ENCODE measurements at regions not wholly inside any gene's neighbourhood (a gene's known extent, or its start where the extent isn't known, plus 50 kb on each side); places are given as distances from the start of the nearest gene placed in this dataset.

DNA sequence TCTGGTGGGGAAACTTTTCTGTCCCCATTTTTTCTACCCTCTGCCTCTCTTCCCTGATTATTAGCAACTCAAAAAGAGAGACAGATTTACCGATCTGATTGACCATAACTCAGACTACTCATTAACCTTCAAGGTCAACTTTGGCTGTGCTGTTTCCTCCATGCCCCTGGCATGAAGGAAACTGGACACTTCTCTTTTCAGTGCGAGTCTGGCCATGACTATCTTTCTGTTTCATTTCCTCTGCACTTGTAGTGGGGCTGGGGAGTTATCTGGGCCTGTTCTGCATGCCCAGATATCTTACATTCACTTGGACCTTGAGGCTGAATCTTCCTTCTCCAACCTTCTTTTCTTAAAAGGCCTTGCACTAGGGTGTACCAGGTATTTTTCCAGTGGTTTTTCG is 76.9 kb upstream of the SLCO2A1 start:
- H3K9me3 ChIP-seq (ENCODE audit: low read depth) = no peaks in the 10 kb centered on the region
- H3K9ac ChIP-seq = no peak overlapping the region
- no peaks in the 10 kb centered on the region for H3F3A ChIP-seq (ENCODE audit: low read depth)
- no peak overlapping the region for H3K4me3 ChIP-seq
- Mint-ChIP-seq H3K27ac (no peak overlapping the region), H3K4me3 (no peak overlapping the region), H3K9me3 (peaks cover 13% of the 10 kb centered on the region), H3K36me3 (no peaks in the 10 kb centered on the region), H3K4me1 (peaks cover 1% of the 10 kb centered on the region), H3K27me3 (ENCODE audit: insufficient read depth, low read depth) (no peaks in the 10 kb centered on the region)
- H3K4me1 ChIP-seq = peaks cover 3% of the 10 kb centered on the region
- no peaks in the 10 kb centered on the region for H3K79me2 ChIP-seq (ENCODE audit: low read depth)
- H4K20me1 ChIP-seq (ENCODE audit: low read depth) = no peaks in the 10 kb centered on the region
- no peak overlapping the region for H3K4me2 ChIP-seq
- no peaks in the 10 kb centered on the region for H3K36me3 ChIP-seq
- H3K27ac ChIP-seq = no peak overlapping the region
- DNase-seq (ENCODE audit: low spot score) = no peak
- H2AFZ ChIP-seq (replicated peaks) = no peak overlapping the region
- H3K27me3 ChIP-seq = no peaks in the 10 kb centered on the region
- TF ChIP-seq EZH2 (IDR thresholded peaks at IDR 0.05) (no peak), EZH2phosphoT487 (IDR thresholded peaks at IDR 0.05) (no peak), CTCF (IDR thresholded peaks at IDR 0.05) (no peak)

DNA sequence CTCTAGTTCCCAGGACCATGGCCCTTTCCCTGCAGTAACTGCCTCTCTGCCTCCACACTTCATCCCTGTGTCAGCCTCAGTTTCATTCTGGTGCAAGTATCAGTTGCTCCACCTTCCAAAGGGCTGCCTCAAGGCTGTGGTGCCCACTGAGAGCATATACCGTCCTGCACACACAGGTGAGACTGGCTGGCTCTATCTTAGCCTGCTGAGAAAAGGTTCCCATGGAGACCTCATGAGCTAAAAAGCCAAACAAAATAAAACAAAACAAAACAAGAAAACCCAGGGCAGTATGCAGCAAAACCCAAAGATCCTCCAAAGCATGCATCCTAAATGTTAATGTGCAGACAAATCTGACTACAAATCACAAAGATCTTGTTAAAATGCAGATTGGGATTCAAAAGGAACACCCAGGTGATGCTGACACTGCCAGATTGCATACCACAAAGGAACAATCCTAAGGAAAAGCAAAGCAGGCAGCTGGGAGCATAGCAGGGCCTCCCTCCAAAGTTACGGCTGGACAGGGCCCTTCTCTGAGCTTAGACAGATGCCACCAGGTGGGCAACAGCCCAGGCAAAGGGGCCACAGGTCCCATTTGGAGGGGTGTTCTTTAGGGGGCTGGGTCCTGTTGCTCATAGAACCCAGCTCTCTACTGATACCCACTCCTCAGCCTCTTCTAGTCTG is 76.3 kb upstream of the SLCO2A1 start:
- H4K20me1 ChIP-seq (ENCODE audit: low read depth) = no peaks in the 10 kb centered on the region
- no peak overlapping the region for H3K4me3 ChIP-seq
- H3K4me1 ChIP-seq = no peaks in the 10 kb centered on the region
- H3K27me3 ChIP-seq = no peaks in the 10 kb centered on the region
- Mint-ChIP-seq H3K9me3 (peaks cover 18% of the 10 kb centered on the region), H3K4me3 (no peak overlapping the region), H3K36me3 (no peaks in the 10 kb centered on the region), H3K4me1 (no peaks in the 10 kb centered on the region), H3K27me3 (ENCODE audit: insufficient read depth, low read depth) (no peaks in the 10 kb centered on the region), H3K27ac (no peak overlapping the region)
- H3K36me3 ChIP-seq = no peaks in the 10 kb centered on the region
- TF ChIP-seq EZH2phosphoT487 (IDR thresholded peaks at IDR 0.05) = no peak
- TF ChIP-seq CTCF (IDR thresholded peaks at IDR 0.05) = no peak
- no peak for TF ChIP-seq EZH2 (IDR thresholded peaks at IDR 0.05)
- DNase-seq (ENCODE audit: low spot score) = no peak
- no peaks in the 10 kb centered on the region for H3F3A ChIP-seq (ENCODE audit: low read depth)
- no peaks in the 10 kb centered on the region for H3K9me3 ChIP-seq (ENCODE audit: low read depth)
- H2AFZ ChIP-seq (replicated peaks) = no peak overlapping the region
- H3K27ac ChIP-seq = no peak overlapping the region
- no peak overlapping the region for H3K9ac ChIP-seq
- H3K79me2 ChIP-seq (ENCODE audit: low read depth) = no peaks in the 10 kb centered on the region
- no peak overlapping the region for H3K4me2 ChIP-seq

DNA sequence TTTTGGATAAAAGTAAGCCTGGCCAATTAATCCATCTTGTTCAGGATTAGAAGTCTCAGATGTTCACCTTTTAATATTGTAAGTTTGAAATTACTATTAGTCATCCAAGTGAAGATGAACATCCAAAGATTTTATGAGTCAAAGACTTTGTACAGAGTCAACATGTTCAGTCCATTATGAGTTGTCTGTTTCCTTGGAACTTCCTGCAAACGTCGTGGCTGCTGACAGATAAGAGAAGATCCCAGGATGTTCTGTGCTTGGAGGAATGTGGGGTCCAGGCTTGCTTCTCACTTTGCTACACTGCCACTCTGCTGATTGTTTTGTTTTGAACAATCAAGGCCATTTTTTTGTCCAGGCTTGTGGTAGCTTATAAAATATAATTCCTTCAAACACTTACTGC is 74.3 kb upstream of the SLCO2A1 start:
- TF ChIP-seq EZH2 (IDR thresholded peaks at IDR 0.05) = no peak
- no peak for TF ChIP-seq EZH2phosphoT487 (IDR thresholded peaks at IDR 0.05)
- no peak for TF ChIP-seq CTCF (IDR thresholded peaks at IDR 0.05)
- H3K9ac ChIP-seq = no peak overlapping the region
- Mint-ChIP-seq H3K36me3 (no peaks in the 10 kb centered on the region), H3K4me1 (no peaks in the 10 kb centered on the region), H3K4me3 (no peak overlapping the region), H3K27ac (no peak overlapping the region), H3K9me3 (peaks cover 27% of the 10 kb centered on the region), H3K27me3 (ENCODE audit: insufficient read depth, low read depth) (no peaks in the 10 kb centered on the region)
- H3K36me3 ChIP-seq = no peaks in the 10 kb centered on the region
- H3K27me3 ChIP-seq = no peaks in the 10 kb centered on the region
- H3K27ac ChIP-seq = no peak overlapping the region
- H3K9me3 ChIP-seq (ENCODE audit: low read depth) = no peaks in the 10 kb centered on the region
- no peak overlapping the region for H3K4me3 ChIP-seq
- no peak for DNase-seq (ENCODE audit: low spot score)
- no peaks in the 10 kb centered on the region for H3F3A ChIP-seq (ENCODE audit: low read depth)
- H2AFZ ChIP-seq (replicated peaks) = no peak overlapping the region
- no peaks in the 10 kb centered on the region for H4K20me1 ChIP-seq (ENCODE audit: low read depth)
- no peak overlapping the region for H3K4me2 ChIP-seq
- no peaks in the 10 kb centered on the region for H3K79me2 ChIP-seq (ENCODE audit: low read depth)
- H3K4me1 ChIP-seq = no peaks in the 10 kb centered on the region

All from neural progenitor cell (in vitro differentiated cells).